Stimulated activated CD4-positive, alpha-beta T cell treated with anti-CD3 and anti-CD28 coated beads, Interleukin-1b, Interleukin-23, amount 100 ng/mL, for 24 hours (primary cell): ENCODE measurements at regions not wholly inside any gene's neighbourhood (a gene's known extent, or its start where the extent isn't known, plus 50 kb on each side); places are given as distances from the start of the nearest gene placed in this dataset.
A peak's percentile ranks its signal among the peaks of the same experiment; 100 is the strongest.
"Not testable (repeated sequence)": the region's sequence is repeated elsewhere in the genome, so short reads cannot be mapped to it uniquely, and the experiment has no call there.

Experiments used
- DNase-seq, 4 experiments: peaks; one replicate each; pipeline ENCODE4 v3.0.0-alpha.2; 2020; ENCODE audit warnings: low read depth in 4 of 4, low spot score in 1 of 4

GRCh38 chr6:68575765-68576439 lies 59.2 kb upstream of the ADGRB3 start:
- no peak for DNase-seq

- no peak for DNase-seq
Observed at GRCh38 chr6:68572975-68573374, 62.1 kb upstream of the ADGRB3 start.

- DNase-seq, result peak in 1 of 4 experiments; percentile 2
Observed at GRCh38 chr6:68572525-68572924, 62.6 kb upstream of the ADGRB3 start.

GRCh38 chr6:68559716-68560115 lies 75.4 kb upstream of the ADGRB3 start:
- DNase-seq, result no peak

- no peak for DNase-seq
Observed at GRCh38 chr6:68559070-68559469, 76.0 kb upstream of the ADGRB3 start.

- no peak for DNase-seq
Observed at GRCh38 chr6:68546620-68547019, 88.5 kb upstream of the ADGRB3 start.

DNA sequence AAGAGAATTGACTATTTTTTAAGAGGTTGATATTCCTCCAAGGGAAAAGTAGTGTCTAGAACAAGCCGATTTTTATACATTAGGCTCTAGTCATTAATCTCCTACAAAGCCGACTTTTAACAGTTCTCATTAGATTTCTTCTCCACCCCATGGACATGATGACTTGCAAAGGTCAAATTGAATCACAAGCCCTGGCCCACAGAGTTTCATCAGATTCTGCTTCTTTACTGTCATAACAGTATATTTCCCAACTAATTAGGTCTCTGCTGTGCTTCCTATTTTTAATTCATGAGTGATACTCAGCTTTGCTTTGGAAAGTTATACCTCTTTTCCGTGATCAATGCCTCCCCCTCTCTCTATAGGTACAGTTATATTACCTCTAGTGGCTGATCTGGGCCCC lies 90.6 kb upstream of the ADGRB3 start:
- no peak for DNase-seq

- no peak for DNase-seq
Observed at GRCh38 chr6:68533339-68533795, 101.7 kb upstream of the ADGRB3 start.

DNA sequence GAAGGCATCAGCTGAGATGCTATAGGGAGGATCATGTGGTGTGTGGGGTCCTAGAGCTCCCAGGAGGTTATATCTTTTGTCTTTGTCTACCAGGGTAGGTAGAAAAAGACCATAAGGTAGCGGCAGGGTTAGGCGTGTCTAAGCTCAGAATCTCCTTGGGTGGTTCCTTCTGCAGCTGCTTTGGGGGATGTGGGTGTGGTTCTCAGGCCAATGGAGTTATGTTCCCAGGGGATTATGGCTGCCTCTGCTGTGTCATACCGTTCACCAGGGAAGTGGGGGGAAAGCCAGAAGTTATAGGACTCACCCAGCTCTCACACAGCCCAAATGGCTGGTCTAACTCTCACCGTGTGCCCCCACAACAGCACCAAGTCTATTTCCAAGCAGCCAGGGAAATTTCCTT lies 107.4 kb upstream of the ADGRB3 start:
- no peak for DNase-seq

GRCh38 chr6:68506911-68507310 lies 128.2 kb upstream of the ADGRB3 start:
- DNase-seq, result no peak

DNA sequence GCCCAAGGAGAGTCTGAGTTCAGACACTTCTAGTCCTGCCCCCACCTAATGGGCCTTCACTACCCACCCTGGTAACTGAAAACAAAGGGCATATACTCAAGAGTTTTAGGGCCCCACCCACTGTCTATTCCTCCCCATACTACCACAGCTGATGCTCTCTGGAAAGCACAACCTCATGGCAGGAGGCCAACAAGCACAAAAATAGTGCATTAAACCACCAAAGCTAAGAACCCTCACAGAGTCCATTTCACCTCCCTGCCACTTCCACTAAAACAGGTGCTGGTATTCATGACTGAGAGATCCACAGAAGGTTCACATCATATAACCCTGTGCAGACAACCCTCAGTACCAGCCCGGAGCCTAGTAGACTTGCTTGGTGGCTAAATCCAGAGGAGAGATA lies 132.1 kb upstream of the ADGRB3 start:
- DNase-seq, result no peak

DNA sequence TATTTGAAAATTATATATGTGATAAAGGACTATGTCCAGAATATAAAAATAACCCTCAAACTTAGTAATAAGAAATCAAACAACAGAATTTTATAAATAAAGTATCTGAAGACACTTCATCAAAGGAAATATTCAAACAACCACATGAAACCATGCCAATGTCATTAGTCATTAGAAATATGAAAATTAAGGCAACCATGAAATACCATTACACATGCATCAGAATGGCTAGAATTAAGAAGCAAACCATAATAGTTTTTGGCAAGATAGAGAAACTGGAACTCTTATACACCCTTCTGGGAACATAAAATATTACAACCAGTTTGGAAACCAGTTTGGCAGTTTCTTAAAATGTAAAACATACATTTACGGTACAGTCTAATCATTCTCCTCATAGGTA lies 137.2 kb upstream of the ADGRB3 start:
- DNase-seq, result no peak

- DNase-seq, result not testable (repeated sequence)
Observed at GRCh38 chr6:68494880-68495279, 140.2 kb upstream of the ADGRB3 start.

- DNase-seq, result no peak
Observed at GRCh38 chr6:68476611-68477010, 158.5 kb upstream of the ADGRB3 start.

DNA sequence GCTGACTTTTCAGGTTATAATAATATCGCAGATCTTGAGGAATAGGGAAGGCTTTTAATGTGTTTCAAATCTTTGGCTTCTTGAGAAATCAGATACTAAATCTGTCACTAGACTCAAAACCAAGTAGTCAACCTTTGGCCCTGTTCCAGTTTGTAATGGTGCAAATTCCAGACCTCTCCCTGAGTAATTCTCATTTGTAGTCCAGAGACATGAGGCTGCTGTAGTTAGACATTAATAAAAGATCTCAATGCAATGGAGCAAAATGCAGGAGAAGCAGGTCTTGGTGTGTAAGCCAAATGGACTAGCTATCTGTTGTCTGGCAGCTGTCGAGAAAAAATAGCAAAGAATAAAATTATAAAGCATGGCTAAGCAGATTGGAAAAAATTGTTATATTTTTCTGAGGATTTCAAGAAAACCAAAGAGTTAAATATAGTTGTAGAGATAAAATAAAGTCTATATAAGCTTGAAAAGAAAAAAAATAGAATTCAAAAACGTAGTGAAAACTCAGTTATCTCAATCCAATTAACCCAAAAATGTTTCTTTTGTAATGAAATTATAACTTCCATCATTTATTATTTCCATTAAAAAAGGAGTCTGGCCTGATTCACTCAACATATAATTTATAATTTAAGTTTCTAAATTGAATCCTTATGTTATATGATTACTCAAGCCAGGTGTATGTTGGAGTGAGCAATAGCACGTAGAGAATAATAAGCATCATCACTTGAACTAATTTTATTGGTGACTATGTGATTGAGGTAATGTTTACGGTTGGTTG lies 161.5 kb upstream of the ADGRB3 start:
- no peak for DNase-seq

DNA sequence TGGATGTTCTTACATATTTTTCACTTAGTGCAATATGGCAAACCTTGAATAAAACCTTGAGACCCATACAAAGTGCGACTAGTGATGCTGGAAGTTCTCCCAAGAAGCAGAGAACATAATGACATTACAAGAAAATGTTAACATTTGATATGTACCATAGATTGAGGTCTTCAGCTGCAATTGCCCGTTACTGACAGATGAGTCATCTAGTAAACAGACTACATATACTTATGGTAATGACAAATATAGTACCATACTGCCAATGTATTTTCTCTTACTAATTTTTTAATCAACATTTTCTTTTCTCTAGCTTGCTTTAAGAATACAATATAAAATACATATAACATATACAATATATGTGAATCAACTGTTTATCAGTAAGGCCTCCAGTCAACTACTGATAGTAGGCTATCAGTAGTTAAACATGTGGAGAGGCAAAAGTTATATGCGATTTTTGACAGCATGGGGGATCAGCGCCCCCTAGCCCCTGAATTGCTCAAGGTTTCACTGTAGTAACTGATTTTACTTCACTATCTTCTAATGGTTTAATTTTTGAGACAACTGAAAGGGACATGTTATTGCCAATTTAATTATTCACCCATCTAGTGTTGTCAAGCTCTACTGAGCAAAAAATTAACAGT lies 166.7 kb upstream of the ADGRB3 start:
- no peak for DNase-seq

- no peak for DNase-seq
Observed at GRCh38 chr6:68458447-68458846, 176.6 kb upstream of the ADGRB3 start.

DNA sequence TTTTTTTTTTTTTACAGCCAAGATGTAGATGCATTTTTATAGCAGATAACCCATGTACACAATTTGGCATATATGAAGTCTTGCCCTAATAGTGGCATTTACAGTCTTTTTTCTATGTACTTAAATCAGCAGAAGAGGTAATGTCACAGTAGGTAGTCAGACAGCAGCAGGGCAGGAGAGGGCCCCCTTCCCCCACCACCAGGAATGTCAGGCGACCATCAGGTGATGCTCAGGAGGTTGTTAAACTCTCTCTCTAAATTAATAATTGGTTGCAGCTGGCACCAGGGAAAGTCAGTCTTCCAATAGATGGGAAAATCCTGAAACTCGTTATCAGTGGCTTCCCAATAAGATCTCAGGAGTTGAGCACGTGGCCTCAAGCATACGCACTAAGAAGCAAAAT lies 188.0 kb upstream of the ADGRB3 start:
- DNase-seq, result no peak

DNA sequence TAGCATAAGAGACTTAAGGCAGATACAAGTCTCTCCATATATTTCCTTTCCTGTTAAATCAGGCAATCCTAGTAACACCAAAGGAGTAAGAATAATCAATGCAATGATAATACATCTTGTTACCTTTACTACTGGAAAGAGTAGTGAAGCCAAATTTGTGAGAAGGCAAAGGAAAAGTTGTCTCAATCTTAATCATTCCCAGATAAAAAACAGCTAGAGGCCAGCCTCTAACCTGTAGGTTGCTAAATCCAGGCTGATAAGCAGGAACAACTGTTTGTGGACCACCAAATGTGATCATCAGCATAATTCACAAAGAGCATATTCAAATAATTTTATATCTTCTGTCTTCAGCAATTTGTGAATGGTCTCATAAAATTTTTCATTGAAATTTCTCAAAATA lies 189.2 kb upstream of the ADGRB3 start:
- no peak for DNase-seq

GRCh38 chr6:68443704-68444103 lies 191.4 kb upstream of the ADGRB3 start:
- DNase-seq, result no peak

DNA sequence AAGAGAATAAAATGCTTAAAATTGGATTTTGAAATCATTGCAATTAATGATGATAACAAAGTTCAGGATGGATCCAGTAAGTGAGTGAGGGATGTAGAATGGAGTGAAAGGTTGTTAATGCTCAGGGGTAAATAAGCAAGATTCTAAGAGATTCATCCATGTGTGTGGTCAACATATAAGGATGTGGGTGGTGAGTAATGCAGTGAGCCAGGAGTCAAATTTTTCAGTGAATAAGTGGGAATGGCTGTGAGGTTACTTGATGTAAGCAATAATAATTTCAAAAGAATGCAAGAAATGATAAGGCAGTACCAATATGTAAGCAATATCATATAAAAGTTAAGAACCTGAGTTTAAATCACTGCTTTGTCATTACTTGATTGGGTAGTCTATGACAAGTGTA lies 207.5 kb upstream of the ADGRB3 start:
- no peak for DNase-seq

DNA sequence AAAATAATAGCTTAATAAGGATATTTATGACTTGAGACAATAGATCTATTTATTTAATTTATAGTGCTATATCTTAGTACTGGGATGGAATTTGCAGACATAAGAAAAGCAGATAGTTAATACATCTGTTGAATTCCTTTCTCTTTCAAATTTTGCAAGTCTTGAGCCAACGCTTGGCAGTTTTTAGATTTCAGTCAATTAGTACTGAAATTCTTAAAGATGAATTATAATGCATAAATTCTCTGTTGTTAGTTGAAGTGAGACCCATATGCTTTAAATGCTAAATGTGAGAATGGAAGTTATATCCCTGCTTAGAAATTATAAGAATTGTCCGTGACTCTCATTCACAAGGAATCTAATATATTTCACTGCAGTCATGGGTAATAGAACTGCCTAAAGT lies 225.1 kb upstream of the ADGRB3 start:
- no peak for DNase-seq
